WI38 (cell line): ENCODE measurements at regions not wholly inside any gene's neighbourhood (a gene's known extent, or its start where the extent isn't known, plus 50 kb on each side); places are given as distances from the start of the nearest gene placed in this dataset.

Experiments used
- H3K4me3 ChIP-seq: 2 replicates; pipeline ENCODE4 v1.5.1; 2011; ENCODE audit warnings: low read depth, mild to moderate bottlenecking, control low read depth, low read length
- TF ChIP-seq, protein P1 (sequence below): IDR thresholded peaks from 2 replicates; pipeline ENCODE4 v1.5.1; 2012; ENCODE audit warnings: low read depth, mild to moderate bottlenecking, control low read depth, low read length

DNA sequence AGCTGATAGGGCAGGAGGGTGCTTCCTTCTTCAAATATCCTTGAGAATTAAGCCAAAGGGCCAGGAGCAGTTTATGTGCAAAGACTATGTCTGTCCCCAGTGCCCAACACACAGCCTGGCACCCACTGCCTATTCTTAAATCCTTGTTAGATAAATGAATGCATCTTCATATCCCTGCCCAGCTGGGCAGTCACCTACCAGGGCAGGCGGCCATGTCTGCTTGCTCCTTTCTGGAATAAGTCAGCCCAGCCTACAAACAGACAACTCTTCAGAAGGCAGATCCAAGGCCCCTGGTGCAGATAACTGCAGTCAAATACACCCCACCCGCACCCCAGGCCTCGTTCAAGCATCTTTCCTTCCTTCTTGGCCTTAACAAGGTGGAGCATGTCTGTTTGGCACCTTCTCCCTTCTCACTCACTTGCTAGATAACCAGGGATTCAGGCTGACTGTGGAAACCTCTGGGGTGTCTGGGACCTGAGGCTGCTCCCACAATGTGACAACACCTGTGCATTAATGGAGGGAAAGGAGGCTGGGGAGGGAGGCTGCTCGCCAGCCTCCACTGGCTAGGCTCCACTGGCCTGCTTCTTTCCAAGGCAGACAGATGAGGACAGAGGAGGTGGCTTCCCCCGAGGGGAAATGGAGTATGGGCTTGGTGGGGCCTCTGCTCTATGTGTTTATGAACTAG lies 59.9 kb upstream of the COL13A1 start:
- H3K4me3 ChIP-seq: no peak overlapping the region
- TF ChIP-seq, protein P1, sequence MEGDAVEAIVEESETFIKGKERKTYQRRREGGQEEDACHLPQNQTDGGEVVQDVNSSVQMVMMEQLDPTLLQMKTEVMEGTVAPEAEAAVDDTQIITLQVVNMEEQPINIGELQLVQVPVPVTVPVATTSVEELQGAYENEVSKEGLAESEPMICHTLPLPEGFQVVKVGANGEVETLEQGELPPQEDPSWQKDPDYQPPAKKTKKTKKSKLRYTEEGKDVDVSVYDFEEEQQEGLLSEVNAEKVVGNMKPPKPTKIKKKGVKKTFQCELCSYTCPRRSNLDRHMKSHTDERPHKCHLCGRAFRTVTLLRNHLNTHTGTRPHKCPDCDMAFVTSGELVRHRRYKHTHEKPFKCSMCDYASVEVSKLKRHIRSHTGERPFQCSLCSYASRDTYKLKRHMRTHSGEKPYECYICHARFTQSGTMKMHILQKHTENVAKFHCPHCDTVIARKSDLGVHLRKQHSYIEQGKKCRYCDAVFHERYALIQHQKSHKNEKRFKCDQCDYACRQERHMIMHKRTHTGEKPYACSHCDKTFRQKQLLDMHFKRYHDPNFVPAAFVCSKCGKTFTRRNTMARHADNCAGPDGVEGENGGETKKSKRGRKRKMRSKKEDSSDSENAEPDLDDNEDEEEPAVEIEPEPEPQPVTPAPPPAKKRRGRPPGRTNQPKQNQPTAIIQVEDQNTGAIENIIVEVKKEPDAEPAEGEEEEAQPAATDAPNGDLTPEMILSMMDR: no peak

DNA sequence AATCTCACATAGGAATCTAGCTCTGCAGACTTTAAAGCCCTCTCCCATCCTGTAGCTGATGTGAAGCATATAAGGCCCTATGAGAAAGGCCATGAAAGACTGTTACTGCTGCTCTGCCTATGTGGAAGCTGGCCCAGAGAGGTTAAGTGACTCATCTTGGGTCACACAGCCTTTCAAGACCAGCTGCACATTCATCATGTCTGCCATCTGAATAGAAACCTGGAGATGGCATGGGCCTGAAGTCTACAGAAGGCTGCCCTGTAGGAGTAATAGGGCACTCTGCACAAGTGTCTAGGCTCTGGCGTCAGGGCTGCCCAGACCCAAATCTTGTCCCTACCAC lies 59.4 kb upstream of the COL13A1 start:
- H3K4me3 ChIP-seq: no peak overlapping the region
- TF ChIP-seq, protein P1: no peak

DNA sequence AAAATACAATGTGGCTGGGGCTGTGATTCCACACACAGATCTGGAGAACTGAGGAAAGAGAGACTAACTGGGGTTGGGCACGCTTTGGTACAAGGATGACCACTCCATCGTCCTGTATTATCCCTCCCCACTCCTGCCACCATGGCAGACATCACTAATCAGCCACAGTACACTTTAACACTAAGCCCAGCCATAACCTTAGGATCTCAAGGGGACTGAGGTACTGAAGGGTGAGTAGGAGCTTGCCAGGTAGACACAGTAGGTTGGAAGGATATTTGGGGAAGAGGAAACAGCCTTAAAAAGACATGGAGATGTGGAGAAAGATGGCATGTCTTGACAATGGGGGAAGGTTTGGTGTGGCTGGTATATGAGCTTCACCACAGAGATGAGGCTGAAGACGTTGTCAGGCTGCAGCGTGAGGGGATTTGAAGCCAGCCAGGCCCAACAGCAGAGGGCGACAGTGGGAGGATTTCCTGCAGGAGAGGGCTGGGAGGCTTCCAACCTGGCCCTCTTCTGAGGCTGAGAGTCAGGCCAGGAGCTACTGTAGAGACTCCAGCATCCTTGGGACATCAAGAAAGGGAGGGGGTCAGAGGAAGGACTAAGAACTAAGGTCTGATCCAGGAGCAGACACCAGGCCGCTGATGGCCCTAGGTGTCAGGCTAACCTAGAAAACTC lies 58.6 kb upstream of the COL13A1 start:
- H3K4me3 ChIP-seq: no peak overlapping the region
- TF ChIP-seq, protein P1: peak; percentile 43

DNA sequence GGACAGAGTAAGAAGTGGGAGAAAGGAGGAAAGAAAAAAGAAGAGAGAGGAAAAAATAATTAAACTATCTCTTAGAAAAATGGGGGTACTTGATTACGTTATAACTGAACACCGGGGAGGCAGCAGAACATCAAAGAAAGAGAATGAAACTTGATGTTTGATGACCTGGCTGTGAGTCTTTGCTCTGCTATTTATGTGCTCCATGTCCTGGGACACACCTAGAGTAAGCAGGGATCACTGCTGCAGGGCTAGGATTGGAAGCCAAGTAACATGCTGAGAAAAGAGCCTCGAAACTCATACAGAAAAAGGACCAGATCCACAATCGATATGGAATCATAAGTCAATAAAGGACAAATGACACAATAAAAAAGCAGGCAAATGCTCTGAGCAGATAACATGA lies 56.7 kb upstream of the COL13A1 start:
- no peak overlapping the region for H3K4me3 ChIP-seq
- TF ChIP-seq, protein P1: no peak

DNA sequence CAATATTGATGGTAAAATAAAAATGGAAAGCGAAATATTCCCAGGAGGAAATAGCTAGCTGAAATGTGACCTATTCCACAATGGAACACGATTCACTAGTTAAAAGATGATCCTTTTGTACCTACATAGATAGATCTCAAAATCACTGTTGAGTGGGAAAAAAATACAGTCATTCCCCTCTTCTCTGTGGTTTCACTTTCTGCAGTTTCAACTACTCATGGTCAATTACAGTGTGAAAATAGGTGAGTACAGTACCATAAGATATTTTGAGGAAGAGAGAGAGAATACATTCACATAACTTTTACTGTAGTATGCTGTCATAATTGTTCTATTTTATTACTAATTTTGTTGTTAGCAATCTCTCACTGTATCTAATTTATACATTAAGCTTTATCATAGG lies 56.0 kb upstream of the COL13A1 start:
- TF ChIP-seq, protein P1: no peak
- no peak overlapping the region for H3K4me3 ChIP-seq

DNA sequence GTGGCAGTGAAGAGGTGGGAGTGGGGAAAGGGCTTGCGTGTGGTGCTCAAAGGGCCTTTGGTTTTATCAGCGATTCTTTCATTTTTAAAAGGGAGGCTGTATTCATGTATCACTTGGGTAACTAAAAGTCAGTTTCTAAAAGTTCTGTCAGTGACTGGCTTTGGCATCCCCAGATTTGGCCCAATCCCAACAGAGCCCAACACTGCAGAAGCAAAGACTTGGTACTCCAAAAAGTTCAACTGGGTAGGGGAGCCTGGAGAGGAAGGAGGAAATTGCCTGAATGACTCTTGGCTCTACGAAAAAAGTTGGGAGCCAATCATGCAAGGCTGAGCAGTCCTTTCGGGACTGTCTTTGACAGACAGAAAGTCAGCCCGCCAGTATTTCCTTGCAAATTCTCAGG lies 54.5 kb upstream of the COL13A1 start:
- TF ChIP-seq, protein P1: no peak
- H3K4me3 ChIP-seq: no peak overlapping the region

DNA sequence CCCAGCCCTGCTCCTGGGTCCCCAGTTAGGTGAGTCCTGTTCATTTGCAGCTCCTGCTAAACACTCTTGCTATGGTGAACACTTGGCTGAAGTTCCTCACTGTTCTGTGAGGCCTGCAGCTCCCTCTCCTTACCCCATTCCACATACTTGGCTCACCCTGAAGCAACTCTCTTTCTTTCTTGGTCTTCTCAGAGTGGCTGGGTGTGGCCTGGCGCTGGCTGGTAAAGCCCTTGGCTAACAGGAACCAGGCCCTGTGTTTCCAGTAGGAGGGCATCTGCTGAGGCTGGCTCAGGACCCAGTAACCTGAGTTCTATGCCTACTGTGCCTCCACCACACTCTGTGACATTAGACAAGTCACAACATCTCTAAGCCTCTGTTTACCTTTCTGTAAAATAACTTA lies 53.1 kb upstream of the COL13A1 start:
- TF ChIP-seq, protein P1: no peak
- no peak overlapping the region for H3K4me3 ChIP-seq
